ENCODE measurements at regions not wholly inside any gene's neighbourhood (a gene's known extent, or its start where the extent isn't known, plus 50 kb on each side); places are given as distances from the start of the nearest gene placed in this dataset.

GRCh38 chr1:208446271-208446691 lies 202.1 kb upstream of the PLXNA2 start:
- TF ChIP-seq POLR2AphosphoS5 (IDR thresholded peaks at IDR 0.05; ENCODE audit: low read depth, low read length) = no peak
- peak in 1 of 2 experiments; percentile 52; a peak in 1 of 4 replicates for TF ChIP-seq REST (IDR thresholded peaks at IDR 0.05; ENCODE audit: insufficient read depth in 1 of 2, low read depth in 2 of 2, low read length in 2 of 2)

DNA sequence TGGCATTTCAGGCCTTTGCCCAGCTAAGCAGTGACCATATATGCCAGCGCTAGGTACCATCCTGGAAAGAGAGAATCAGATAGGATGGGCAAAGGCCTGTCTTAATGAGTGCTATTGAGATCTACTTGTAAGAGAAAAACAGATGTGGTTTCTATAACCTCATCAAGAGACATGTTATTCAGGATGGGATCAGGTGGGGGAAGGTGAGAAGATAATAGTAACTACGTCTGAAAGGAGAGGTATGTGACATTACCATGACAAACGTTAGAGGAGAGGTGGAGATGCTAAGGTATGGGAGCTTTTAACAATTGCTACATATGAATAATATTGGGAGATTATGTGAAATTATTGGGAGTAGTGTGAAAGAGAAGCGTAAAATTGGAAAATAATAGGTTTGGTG lies 204.2 kb upstream of the PLXNA2 start:
- no peak for TF ChIP-seq POLR2AphosphoS5 (IDR thresholded peaks at IDR 0.05; ENCODE audit: low read depth, low read length)
- TF ChIP-seq TAF1 (IDR thresholded peaks at IDR 0.05; ENCODE audit: borderline replicate concordance, insufficient read depth, low read length) = no peak
- TF ChIP-seq SIN3A (IDR thresholded peaks at IDR 0.05; ENCODE audit: borderline replicate concordance, insufficient read depth, low read length) = no peak
- no peak for TF ChIP-seq FOXP2 (optimal IDR thresholded peaks at IDR 0.05; ENCODE audit: borderline replicate concordance, extremely low read depth, extremely low read length, insufficient read depth)
- TF ChIP-seq REST (IDR thresholded peaks at IDR 0.05; ENCODE audit: insufficient read depth in 1 of 2, low read depth in 2 of 2, low read length in 2 of 2) = no peak

DNA sequence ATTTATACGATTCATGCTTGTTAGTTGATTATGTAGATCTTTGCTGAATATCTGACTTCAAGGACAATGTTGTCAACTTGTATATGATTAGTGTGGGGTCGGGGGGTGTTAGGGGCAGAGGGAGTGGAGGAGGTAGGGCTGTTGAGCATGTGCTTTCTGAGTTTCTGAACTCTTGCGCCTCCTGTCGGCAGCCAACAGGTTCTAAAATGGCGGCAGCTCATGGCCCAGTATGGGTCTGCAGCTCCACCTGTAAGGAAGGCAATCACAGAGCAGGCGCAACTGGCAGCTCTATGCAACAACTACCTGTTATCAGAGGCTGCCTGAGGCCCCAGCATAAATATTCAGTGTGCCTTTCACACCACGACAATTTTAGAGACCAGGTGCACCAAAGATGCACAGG lies 205.8 kb upstream of the PLXNA2 start:
- TF ChIP-seq REST (IDR thresholded peaks at IDR 0.05; ENCODE audit: insufficient read depth in 1 of 2, low read depth in 2 of 2, low read length in 2 of 2) = no peak
- TF ChIP-seq SIN3A (IDR thresholded peaks at IDR 0.05; ENCODE audit: borderline replicate concordance, insufficient read depth, low read length) = no peak
- TF ChIP-seq POLR2AphosphoS5 (IDR thresholded peaks at IDR 0.05; ENCODE audit: low read depth, low read length) = no peak
- no peak for TF ChIP-seq TAF1 (IDR thresholded peaks at IDR 0.05; ENCODE audit: borderline replicate concordance, insufficient read depth, low read length)
- TF ChIP-seq FOXP2 (optimal IDR thresholded peaks at IDR 0.05; ENCODE audit: borderline replicate concordance, extremely low read depth, extremely low read length, insufficient read depth) = no peak

DNA sequence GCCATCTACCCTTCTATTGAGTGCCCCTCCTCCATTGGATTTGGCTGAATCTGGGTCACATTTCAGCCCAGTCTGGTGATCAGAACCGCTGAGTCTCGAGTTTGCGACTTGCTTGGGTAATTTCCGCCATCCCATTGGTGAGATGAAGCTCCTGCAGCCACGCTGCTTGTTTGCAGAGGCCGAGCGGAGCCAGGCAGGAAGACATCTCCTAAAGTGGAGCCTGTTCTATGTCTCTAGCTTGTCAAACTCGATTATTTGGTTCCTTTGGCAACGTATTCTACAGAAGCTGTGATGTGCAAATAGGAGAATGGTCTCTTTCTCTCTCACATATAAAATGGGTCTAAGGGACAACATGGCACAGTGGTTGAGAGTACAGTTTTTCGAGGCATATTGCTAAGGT lies 206.8 kb upstream of the PLXNA2 start:
- TF ChIP-seq TAF1 (IDR thresholded peaks at IDR 0.05; ENCODE audit: borderline replicate concordance, insufficient read depth, low read length) (no peak), REST (IDR thresholded peaks at IDR 0.05; ENCODE audit: insufficient read depth in 1 of 2, low read depth in 2 of 2, low read length in 2 of 2) (no peak), SIN3A (IDR thresholded peaks at IDR 0.05; ENCODE audit: borderline replicate concordance, insufficient read depth, low read length) (no peak)

GRCh38 chr1:208455821-208456220 lies 211.6 kb upstream of the PLXNA2 start:
- no peak for TF ChIP-seq TAF1 (IDR thresholded peaks at IDR 0.05; ENCODE audit: borderline replicate concordance, insufficient read depth, low read length)
- no peak for TF ChIP-seq REST (IDR thresholded peaks at IDR 0.05; ENCODE audit: insufficient read depth in 1 of 2, low read depth in 2 of 2, low read length in 2 of 2)
- no peak for TF ChIP-seq POLR2AphosphoS5 (IDR thresholded peaks at IDR 0.05; ENCODE audit: low read depth, low read length)
- no peak for TF ChIP-seq FOXP2 (optimal IDR thresholded peaks at IDR 0.05; ENCODE audit: borderline replicate concordance, extremely low read depth, extremely low read length, insufficient read depth)
- no peak for TF ChIP-seq SIN3A (IDR thresholded peaks at IDR 0.05; ENCODE audit: borderline replicate concordance, insufficient read depth, low read length)

Measured in PFSK-1 (cell line).